ENCODE measurements at regions not wholly inside any gene's neighbourhood (a gene's known extent, or its start where the extent isn't known, plus 50 kb on each side); places are given as distances from the start of the nearest gene placed in this dataset.

GRCh38 chr21:41651406-41651805, 115.4 kb downstream of the RIPK4 start:
- TF ChIP-seq CTCF (conservative IDR thresholded peaks at IDR 0.05; ENCODE audit: low read length) (no peak), EZH2phosphoT487 (IDR thresholded peaks at IDR 0.05; ENCODE audit: borderline replicate concordance, low read depth, low read length) (no peak)
- Histone ChIP-seq H3K4me1 (ENCODE audit: insufficient read depth, low read length, poor library complexity, severe bottlenecking) (peaks cover 5% of the 10 kb centered on the region), H3K9me2 (ENCODE audit: insufficient read depth, low read length) (no peaks in the 10 kb centered on the region), H3K27ac (ENCODE audit: low read depth, low read length, poor library complexity, severe bottlenecking) (no peak overlapping the region), H4K20me1 (ENCODE audit: insufficient read depth, low read length) (no peaks in the 10 kb centered on the region), H3K9me3 (ENCODE audit: low read length) (no peaks in the 10 kb centered on the region), H3K4me3 (ENCODE audit: low read depth, low read length, poor library complexity, severe bottlenecking) (no peak overlapping the region), H3K79me2 (ENCODE audit: insufficient read depth, low read depth, low read length) (no peaks in the 10 kb centered on the region), H3K4me2 (ENCODE audit: low read length) (no peak overlapping the region), H2AFZ (ENCODE audit: low read length) (no peak overlapping the region), H3K36me3 (ENCODE audit: insufficient read depth, low read length) (no peaks in the 10 kb centered on the region)
- no TSS peak for BruUV-seq (replicated peaks)
- intact Hi-C loops (cut with micrococcal nuclease; ENCODE audit: unreplicated experiment): no loop called here
- CTCF ChIA-PET (ENCODE audit: unreplicated experiment): no interaction called here
- POLR2A ChIA-PET: no interaction called here
- DNase-seq (ENCODE audit: low spot score): no peak

- Histone ChIP-seq H3K36me3 (ENCODE audit: insufficient read depth, low read length) (no peaks in the 10 kb centered on the region), H4K20me1 (ENCODE audit: insufficient read depth, low read length) (no peaks in the 10 kb centered on the region), H3K27ac (ENCODE audit: low read depth, low read length, poor library complexity, severe bottlenecking) (no peak overlapping the region), H3K4me3 (ENCODE audit: low read depth, low read length, poor library complexity, severe bottlenecking) (no peak overlapping the region), H3K79me2 (ENCODE audit: insufficient read depth, low read depth, low read length) (no peaks in the 10 kb centered on the region), H3K9me3 (ENCODE audit: low read length) (no peaks in the 10 kb centered on the region), H3K4me1 (ENCODE audit: insufficient read depth, low read length, poor library complexity, severe bottlenecking) (peaks cover 5% of the 10 kb centered on the region), H3K4me2 (ENCODE audit: low read length) (no peak overlapping the region), H3K9me2 (ENCODE audit: insufficient read depth, low read length) (no peaks in the 10 kb centered on the region), H2AFZ (ENCODE audit: low read length) (no peak overlapping the region)
- BruUV-seq (replicated peaks): no TSS peak
- CTCF ChIA-PET (ENCODE audit: unreplicated experiment): no interaction called here
- DNase-seq (ENCODE audit: low spot score): no peak
- intact Hi-C loops (cut with micrococcal nuclease; ENCODE audit: unreplicated experiment): no loop called here
- no peak for TF ChIP-seq CTCF (conservative IDR thresholded peaks at IDR 0.05; ENCODE audit: low read length)
- TF ChIP-seq EZH2phosphoT487 (IDR thresholded peaks at IDR 0.05; ENCODE audit: borderline replicate concordance, low read depth, low read length): no peak
- POLR2A ChIA-PET: no interaction called here
Measured at GRCh38 chr21:41650526-41651145, 116.2 kb downstream of the RIPK4 start.

- H3K4me1 ChIP-seq (ENCODE audit: insufficient read depth, low read length, poor library complexity, severe bottlenecking): peaks cover 5% of the 10 kb centered on the region
- CTCF ChIA-PET (ENCODE audit: unreplicated experiment): no interaction called here
Measured at GRCh38 chr21:41648591-41649031, 118.2 kb downstream of the RIPK4 start.

More at GRCh38 chr21:41648591-41649031, 118.2 kb downstream of the RIPK4 start:
- H3K36me3 ChIP-seq (ENCODE audit: insufficient read depth, low read length): no peaks in the 10 kb centered on the region
- no peaks in the 10 kb centered on the region for H3K9me2 ChIP-seq (ENCODE audit: insufficient read depth, low read length)
- no peak overlapping the region for H3K4me3 ChIP-seq (ENCODE audit: low read depth, low read length, poor library complexity, severe bottlenecking)
- no peak overlapping the region for H3K4me2 ChIP-seq (ENCODE audit: low read length)
- no peak overlapping the region for H2AFZ ChIP-seq (ENCODE audit: low read length)
- no peaks in the 10 kb centered on the region for H4K20me1 ChIP-seq (ENCODE audit: insufficient read depth, low read length)
- POLR2A ChIA-PET: no interaction called here
- intact Hi-C loops (cut with micrococcal nuclease; ENCODE audit: unreplicated experiment): no loop called here
- DNase-seq (ENCODE audit: low spot score): no peak
- TF ChIP-seq EZH2phosphoT487 (IDR thresholded peaks at IDR 0.05; ENCODE audit: borderline replicate concordance, low read depth, low read length): no peak
- no peak for TF ChIP-seq CTCF (conservative IDR thresholded peaks at IDR 0.05; ENCODE audit: low read length)
- BruUV-seq (replicated peaks): no TSS peak
- no peaks in the 10 kb centered on the region for H3K79me2 ChIP-seq (ENCODE audit: insufficient read depth, low read depth, low read length)
- H3K9me3 ChIP-seq (ENCODE audit: low read length): no peaks in the 10 kb centered on the region
- no peak overlapping the region for H3K27ac ChIP-seq (ENCODE audit: low read depth, low read length, poor library complexity, severe bottlenecking)
